OCI-M1 (cell line): ENCODE measurements at regions not wholly inside any gene's neighbourhood (a gene's known extent, or its start where the extent isn't known, plus 50 kb on each side); places are given as distances from the start of the nearest gene placed in this dataset.

ENCODE experiments used
- DNase-seq: peaks from one replicate; lab custom pipeline; 2025; lab: John Stamatoyannopoulos, UW

DNA sequence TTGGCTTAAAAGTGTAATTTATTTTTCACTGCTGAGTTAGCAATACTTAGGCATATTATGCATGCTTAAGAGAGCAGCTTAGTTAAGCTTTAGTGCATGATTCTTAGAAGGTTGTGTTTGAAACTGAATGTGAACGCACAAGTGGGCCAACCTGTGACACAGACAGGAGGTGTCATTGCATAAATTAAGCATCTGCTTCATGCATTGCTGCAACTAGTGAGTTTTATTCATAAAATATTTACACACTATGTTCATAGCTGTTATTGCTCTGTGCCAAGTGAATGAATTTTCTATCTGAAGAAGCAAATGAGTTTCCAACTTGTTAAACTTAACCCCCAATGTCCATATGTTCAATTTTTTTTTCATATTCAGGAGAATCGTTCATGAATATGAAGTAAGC, 806.4 kb downstream of the GALR1 start:
- DNase-seq = no peak

DNA sequence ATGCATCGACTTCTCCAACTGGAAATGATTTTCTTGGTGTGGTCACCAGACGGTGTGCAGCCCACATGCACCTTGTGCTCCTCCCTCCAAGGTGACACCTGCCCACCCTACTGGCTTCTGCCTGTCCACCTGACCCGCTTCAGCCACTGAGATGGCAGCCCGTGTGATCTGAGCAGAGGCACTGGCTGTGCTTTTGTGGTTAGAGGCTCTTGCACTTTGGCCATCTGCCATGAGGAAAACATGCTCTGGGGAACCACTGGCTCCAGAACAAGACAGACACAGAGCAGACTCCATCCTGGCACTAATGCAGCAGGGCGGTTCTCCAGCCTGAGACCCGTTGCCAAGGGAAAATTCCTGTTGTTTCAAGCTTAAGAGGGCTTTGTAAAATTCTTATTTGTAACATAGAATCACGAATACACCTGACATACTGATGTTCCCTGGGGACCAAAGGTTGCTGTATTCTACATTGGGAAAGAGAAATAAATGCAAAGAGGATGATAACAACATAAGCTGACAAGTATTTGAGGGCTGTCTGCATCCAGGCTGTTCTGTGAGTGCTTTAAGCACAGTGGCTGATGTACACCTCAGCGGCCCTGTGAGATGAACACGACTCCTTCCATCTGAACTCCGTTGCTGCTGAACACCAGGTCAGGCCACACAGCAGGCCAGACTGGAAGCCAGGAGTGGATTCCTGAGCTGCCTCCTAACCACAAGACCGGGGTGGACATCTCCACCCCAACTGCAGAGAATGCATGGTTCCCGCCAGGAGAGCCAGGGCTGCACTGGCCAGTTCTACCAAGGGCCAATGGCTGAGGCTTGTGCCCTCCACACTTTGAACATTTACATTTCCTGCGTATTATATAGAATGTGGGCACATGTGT, 820.4 kb downstream of the GALR1 start:
- no peak for DNase-seq

GRCh38 chr18:78071166-78071710, 821.6 kb downstream of the GALR1 start:
- no peak for DNase-seq

GRCh38 chr18:78071776-78072175, 822.1 kb downstream of the GALR1 start:
- no peak for DNase-seq

DNA sequence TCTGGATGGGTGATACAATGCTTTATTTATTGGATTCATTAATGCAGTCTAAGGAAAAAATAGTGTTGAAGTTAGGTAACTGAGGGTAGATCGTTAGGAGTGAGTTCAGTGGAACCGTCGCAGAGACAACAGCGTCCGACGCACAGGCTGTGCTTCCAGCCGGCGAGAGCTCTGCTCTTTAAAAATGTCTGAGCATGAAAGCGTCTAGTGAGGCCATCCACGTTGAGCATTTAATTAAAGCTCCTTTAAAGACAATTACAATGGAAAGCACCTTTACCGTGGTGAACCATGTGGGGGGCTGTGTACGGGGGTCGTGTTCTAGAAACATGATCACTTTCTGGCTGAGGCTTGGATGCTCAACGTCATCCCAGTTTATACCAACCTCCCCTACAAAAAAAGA, 822.7 kb downstream of the GALR1 start:
- no peak for DNase-seq

DNA sequence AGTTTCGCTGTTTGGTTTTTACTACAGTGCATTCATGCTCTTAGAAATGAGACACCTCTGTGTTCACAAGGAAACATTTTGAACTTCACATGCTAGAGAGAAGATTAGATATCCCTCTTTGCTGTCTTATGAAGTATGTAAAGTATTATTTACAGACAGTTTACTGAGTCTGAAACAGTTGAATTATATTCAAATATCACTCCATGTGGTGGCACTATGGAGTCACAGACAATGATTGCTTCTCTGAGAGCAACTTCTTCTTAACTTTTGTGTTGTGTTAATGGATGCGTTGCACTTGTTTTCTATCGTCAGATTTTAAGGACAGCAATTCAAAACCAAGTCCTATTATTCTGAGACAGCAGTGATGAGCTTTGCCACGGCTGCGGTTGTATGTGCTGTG, 823.6 kb downstream of the GALR1 start:
- DNase-seq = peak; percentile 38

- DNase-seq = no peak
Observed at GRCh38 chr18:78074400-78075020, 824.9 kb downstream of the GALR1 start.

- DNase-seq = no peak
Observed at GRCh38 chr18:78080081-78080480, 830.4 kb downstream of the GALR1 start.

DNA sequence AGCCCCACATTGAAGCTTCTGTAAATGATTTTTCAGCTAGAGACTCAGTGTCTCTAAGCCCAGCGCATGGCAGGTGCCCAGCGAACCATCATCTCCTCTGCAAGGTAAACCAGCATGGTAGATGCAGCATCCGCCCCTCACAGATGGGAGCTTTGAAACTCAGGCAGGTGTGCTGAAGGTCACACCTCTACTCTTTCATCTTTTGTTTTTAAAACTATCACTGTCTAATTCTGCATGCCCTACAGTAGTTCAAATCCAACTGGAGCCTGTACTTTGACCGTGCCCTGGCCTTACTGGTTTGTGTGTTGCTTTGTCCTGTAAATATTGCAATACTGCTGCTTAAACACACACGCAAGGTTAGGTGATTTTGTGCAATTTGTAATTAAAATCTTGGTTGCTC, 831.1 kb downstream of the GALR1 start:
- no peak for DNase-seq

DNA sequence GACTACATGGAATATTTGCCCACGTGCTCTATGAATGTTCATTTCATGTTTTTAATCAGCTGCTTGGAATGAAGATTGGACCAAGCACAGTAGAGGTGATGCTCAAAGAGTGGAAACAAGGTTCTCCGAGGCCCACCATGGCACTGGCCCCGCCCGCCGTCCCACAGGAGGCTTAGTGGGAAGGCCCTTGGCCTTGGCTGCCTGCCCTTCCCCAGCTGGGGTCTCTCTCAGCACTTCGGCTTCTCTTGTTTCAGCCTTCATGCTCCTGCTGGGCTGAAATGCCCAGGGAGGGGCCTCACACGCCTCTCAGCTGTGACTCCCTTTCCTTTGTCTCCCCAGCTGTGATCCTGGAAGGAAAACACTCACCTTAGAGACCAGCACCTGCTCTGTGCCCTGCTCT, 833.2 kb downstream of the GALR1 start:
- DNase-seq = no peak

GRCh38 chr18:78085241-78086185, 835.9 kb downstream of the GALR1 start:
- DNase-seq = no peak

DNA sequence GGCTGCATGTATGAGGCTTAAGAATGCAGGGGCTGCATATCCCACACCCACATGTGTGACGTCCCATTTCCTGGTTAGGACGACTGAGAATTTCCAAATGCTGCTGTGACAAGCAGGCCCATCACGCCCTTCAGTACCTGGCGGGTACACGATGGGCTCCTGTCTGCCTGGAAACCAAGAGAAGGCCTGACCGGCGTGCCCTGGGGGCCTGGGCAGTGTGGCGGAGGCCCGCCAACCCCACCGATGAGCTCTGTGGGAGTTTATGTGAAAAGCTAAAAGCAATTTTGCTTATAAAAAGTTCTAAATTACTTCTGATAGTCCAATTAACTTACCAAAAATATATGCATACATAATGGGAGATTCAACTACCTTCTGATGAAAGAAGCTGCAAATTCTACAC, 837.3 kb downstream of the GALR1 start:
- DNase-seq = no peak

GRCh38 chr18:78087338-78087737, 837.7 kb downstream of the GALR1 start:
- DNase-seq = no peak

GRCh38 chr18:78090584-78090983, 840.9 kb downstream of the GALR1 start:
- no peak for DNase-seq

GRCh38 chr18:78092901-78093300, 843.3 kb downstream of the GALR1 start:
- no peak for DNase-seq

GRCh38 chr18:78099979-78100588, 850.4 kb downstream of the GALR1 start:
- no peak for DNase-seq

DNA sequence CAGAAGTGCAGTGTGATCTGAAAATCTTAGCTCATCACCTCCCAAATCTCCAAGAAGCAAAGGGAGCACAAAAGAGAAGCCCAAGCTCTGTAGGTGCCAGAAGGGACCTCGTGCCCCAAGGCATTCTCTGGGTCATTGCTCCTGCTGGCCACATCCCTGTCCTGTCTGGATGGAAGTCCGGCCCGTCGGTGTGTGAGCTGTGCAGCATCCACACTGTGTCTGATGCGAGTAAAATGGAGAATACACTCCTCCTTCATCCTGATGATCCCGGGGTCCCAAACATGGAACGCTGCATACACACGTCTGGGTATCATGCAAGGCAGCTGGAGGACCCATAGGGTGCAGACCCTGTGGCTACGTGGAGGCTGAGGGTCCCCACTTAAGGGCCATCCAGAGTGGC, 851.4 kb downstream of the GALR1 start:
- DNase-seq = no peak

DNA sequence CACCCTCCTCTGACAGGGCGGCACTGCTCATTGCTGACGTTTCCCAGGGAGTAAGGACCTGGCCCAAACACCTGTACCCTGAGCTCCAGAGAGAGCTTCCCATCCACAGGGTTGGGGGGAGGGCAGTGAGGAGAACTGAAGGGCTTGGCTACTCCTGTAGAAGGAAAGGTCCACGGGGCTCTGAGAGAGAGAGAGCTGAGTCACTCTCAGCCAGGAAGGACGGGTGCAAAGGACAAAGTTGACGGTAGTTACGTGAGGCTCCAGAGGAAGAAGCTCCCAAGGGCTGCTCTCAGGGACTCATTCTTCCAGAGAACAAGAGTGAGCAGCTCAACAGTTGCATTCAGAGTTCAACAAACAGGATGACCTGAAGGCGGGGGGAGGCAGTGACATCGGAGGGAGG, 852.5 kb downstream of the GALR1 start:
- no peak for DNase-seq

DNA sequence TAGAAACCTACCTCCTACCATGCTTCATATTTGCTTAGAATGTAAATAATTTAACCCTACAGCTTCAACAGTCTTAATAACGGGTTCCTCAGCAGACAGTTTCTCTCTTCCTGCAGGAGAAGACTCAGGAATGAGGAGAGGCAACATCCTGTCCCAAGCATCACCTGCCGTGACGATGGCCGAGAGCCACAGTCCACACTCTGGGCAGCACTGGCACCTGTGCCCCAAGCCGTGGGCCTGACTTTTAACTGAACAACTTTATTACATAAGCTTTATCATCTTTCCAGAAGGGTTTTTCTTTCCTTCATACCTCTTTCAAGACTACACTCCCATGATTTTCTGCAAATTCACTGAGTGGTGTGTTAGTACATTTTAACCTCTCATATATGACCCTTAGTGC, 856.0 kb downstream of the GALR1 start:
- DNase-seq = no peak

- DNase-seq = no peak
Observed at GRCh38 chr18:78106946-78107345, 857.3 kb downstream of the GALR1 start.

- DNase-seq = no peak
Observed at GRCh38 chr18:78107363-78107762, 857.7 kb downstream of the GALR1 start.

GRCh38 chr18:78108554-78108953, 858.9 kb downstream of the GALR1 start:
- DNase-seq = no peak
